Neuronal stem cell (in vitro differentiated cells): ENCODE measurements at regions not wholly inside any gene's neighbourhood (a gene's known extent, or its start where the extent isn't known, plus 50 kb on each side); places are given as distances from the start of the nearest gene placed in this dataset.

Experiments used
- DNase-seq: peaks from one replicate; pipeline ENCODE4 v3.0.0-alpha.2; 2013; ENCODE audit warnings: low spot score
- H2AFZ ChIP-seq: one replicate; pipeline ENCODE4 v1.6.1; 2013; ENCODE audit warnings: mild to moderate bottlenecking, low read length, inconsistent platforms
- H2AK5ac ChIP-seq: 2 replicates; pipeline ENCODE4 v1.6.1; 2013; ENCODE audit warnings: low read depth, mild to moderate bottlenecking, inconsistent platforms, low read length, moderate library complexity, mixed read lengths
- H2BK120ac ChIP-seq: 2 replicates; pipeline ENCODE4 v1.6.1; 2013; ENCODE audit warnings: low read depth, mild to moderate bottlenecking, inconsistent platforms, low read length, moderate library complexity, mixed read lengths
- H2BK12ac ChIP-seq: one replicate; pipeline ENCODE4 v1.6.1; 2013; ENCODE audit warnings: low read length, inconsistent platforms
- H2BK15ac ChIP-seq: 2 replicates; pipeline ENCODE4 v1.6.1; 2013; ENCODE audit warnings: mild to moderate bottlenecking, low read length, inconsistent platforms, mixed read lengths
- H2BK5ac ChIP-seq: one replicate; pipeline ENCODE4 v1.6.1; 2013; ENCODE audit warnings: inconsistent platforms, mild to moderate bottlenecking, low read length, moderate library complexity
- H3K14ac ChIP-seq: one replicate; pipeline ENCODE4 v1.6.1; 2013; ENCODE audit warnings: low read length, inconsistent platforms
- H3K18ac ChIP-seq: 2 replicates; pipeline ENCODE4 v1.6.1; 2013; ENCODE audit warnings: low read length, inconsistent platforms
- H3K23ac ChIP-seq: 2 replicates; pipeline ENCODE4 v1.6.1; 2013; ENCODE audit warnings: low read depth, mild to moderate bottlenecking, mixed read lengths, low read length, inconsistent platforms; ENCODE audit not compliant: poor library complexity
- H3K27ac ChIP-seq: replicated peaks from 3 replicates; pipeline ENCODE4 v1.5.1; 2013; ENCODE audit warnings: low read length, inconsistent platforms
- H3K27me3 ChIP-seq, 3 experiments: 2 replicates each; pipeline ENCODE4 v1.6.1; 2013; ENCODE audit warnings: low read length in 3 of 3, mild to moderate bottlenecking in 2 of 3, inconsistent platforms in 1 of 3, low read depth in 1 of 3, mixed read lengths in 1 of 3, moderate library complexity in 1 of 3; ENCODE audit not compliant: control insufficient read depth in 3 of 3, insufficient read depth in 3 of 3
- H3K36me3 ChIP-seq, 2 donors: replicated peaks in 1 of 2; 2 replicates each; pipeline ENCODE4 v1.6.1; 2013; ENCODE audit warnings: low read length in 2 of 2; ENCODE audit not compliant: control insufficient read depth in 2 of 2, insufficient read depth in 2 of 2
- H3K4ac ChIP-seq: 2 replicates; pipeline ENCODE4 v1.6.1; 2013; ENCODE audit warnings: inconsistent platforms, mild to moderate bottlenecking, low read length, moderate library complexity
- H3K4me1 ChIP-seq, 2 donors: 1 replicate in 1 of 2; 2 replicates in 1 of 2; pipeline ENCODE4 v1.6.1; 2013; ENCODE audit warnings: low read length in 2 of 2, low read depth in 1 of 2; ENCODE audit not compliant: control insufficient read depth in 2 of 2, insufficient read depth in 1 of 2
- H3K4me2 ChIP-seq: one replicate; pipeline ENCODE4 v1.6.1; 2013; ENCODE audit warnings: mild to moderate bottlenecking, low read length, inconsistent platforms; ENCODE audit not compliant: insufficient read depth, poor library complexity, severe bottlenecking
- H3K4me3 ChIP-seq, 2 donors: 2 replicates each; pipeline ENCODE4 v1.5.1; 2013; ENCODE audit warnings: low read length in 2 of 2, mild to moderate bottlenecking in 2 of 2, inconsistent platforms in 1 of 2, moderate library complexity in 1 of 2
- H3K79me1 ChIP-seq: one replicate; pipeline ENCODE4 v1.6.1; 2013; ENCODE audit warnings: low read depth, mild to moderate bottlenecking, inconsistent platforms, low read length, moderate library complexity
- H3K9ac ChIP-seq: one replicate; pipeline ENCODE4 v1.6.1; 2013; ENCODE audit warnings: mild to moderate bottlenecking, low read depth, low read length, inconsistent platforms; ENCODE audit not compliant: poor library complexity
- H3K9me3 ChIP-seq, 2 donors: replicated peaks in 1 of 2; 2 replicates each; pipeline versions ENCODE3 to v1.6.1; 2013; ENCODE audit warnings: low read length in 2 of 2, mild to moderate bottlenecking in 2 of 2, inconsistent platforms in 1 of 2, low read depth in 1 of 2, mixed read lengths in 1 of 2, moderate library complexity in 1 of 2; ENCODE audit not compliant: control insufficient read depth in 2 of 2, insufficient read depth in 1 of 2
- H4K8ac ChIP-seq: one replicate; pipeline ENCODE4 v1.6.1; 2013; ENCODE audit warnings: low read depth, mild to moderate bottlenecking, inconsistent platforms, low read length, moderate library complexity
- H4K91ac ChIP-seq: one replicate; pipeline ENCODE4 v1.6.1; 2013; ENCODE audit warnings: low read length, low read depth, mild to moderate bottlenecking, inconsistent platforms; ENCODE audit not compliant: poor library complexity
- WGBS, 2 donors: extraction: QIAGEN DNeasy Blood & Tissue Kit; methylation state at CpG; one replicate each; pipeline ENCODE4 v1.1.7; 2013; ENCODE audit warnings: missing lambda C conversion rate in 2 of 2, mixed read lengths in 1 of 2; ENCODE audit not compliant: insufficient read length in 2 of 2, insufficient replicate concordance in 1 of 2; ENCODE audit errors: extremely low coverage in 2 of 2; 5-methylcytosine and 5-hydroxymethylcytosine counted together

- no peak overlapping the region for H3K4me2 ChIP-seq
- H3K27ac ChIP-seq = no peak overlapping the region
- no peak overlapping the region for H3K14ac ChIP-seq
- H2AFZ ChIP-seq = no peak overlapping the region
- H3K9ac ChIP-seq = no peak overlapping the region
- H3K36me3 ChIP-seq = no peaks in the 10 kb centered on the region
- H2BK5ac ChIP-seq = no peak overlapping the region
- H4K91ac ChIP-seq = no peak overlapping the region
- no peak overlapping the region for H3K23ac ChIP-seq
- no peak overlapping the region for H3K4me3 ChIP-seq
- H4K8ac ChIP-seq = no peak overlapping the region
- no peak for DNase-seq
- no peak overlapping the region for H3K4ac ChIP-seq
- H2BK120ac ChIP-seq = no peak overlapping the region
- H2BK12ac ChIP-seq = no peak overlapping the region
- peaks cover 0 to 4% of the 10 kb centered on the region in 2 donors for H3K4me1 ChIP-seq
- no peaks in the 10 kb centered on the region for H3K9me3 ChIP-seq
- H2AK5ac ChIP-seq = no peak overlapping the region
- no peak overlapping the region for H2BK15ac ChIP-seq
- H3K79me1 ChIP-seq = no peaks in the 10 kb centered on the region
- H3K27me3 ChIP-seq = no peaks in the 10 kb centered on the region
- no peak overlapping the region for H3K18ac ChIP-seq
- no CpG with 5 or more reads among the region's 1 CpG for WGBS, 2 donors
These were observed 81.7 kb upstream of the DUSP10 start for GRCh38 chr1:221823561-221823960.

GRCh38 chr1:221823149-221823548 is 81.3 kb upstream of the DUSP10 start:
- no peak overlapping the region for H4K91ac ChIP-seq
- peaks cover 0 to 4% of the 10 kb centered on the region in 2 donors for H3K4me1 ChIP-seq
- no peaks in the 10 kb centered on the region for H3K27me3 ChIP-seq
- H3K4me3 ChIP-seq = no peak overlapping the region
- H3K27ac ChIP-seq = no peak overlapping the region
- H3K4ac ChIP-seq = no peak overlapping the region
- H2BK12ac ChIP-seq = no peak overlapping the region
- no peak overlapping the region for H3K14ac ChIP-seq
- H3K36me3 ChIP-seq = no peaks in the 10 kb centered on the region
- H2BK120ac ChIP-seq = no peak overlapping the region
- no peak overlapping the region for H2AK5ac ChIP-seq
- H3K18ac ChIP-seq = no peak overlapping the region
- H3K9me3 ChIP-seq = no peaks in the 10 kb centered on the region
- no peak overlapping the region for H3K9ac ChIP-seq
- H3K79me1 ChIP-seq = no peaks in the 10 kb centered on the region
- no peak overlapping the region for H3K23ac ChIP-seq
- WGBS, 2 donors = no CpG with 5 or more reads among the region's 4 CpGs
- no peak overlapping the region for H4K8ac ChIP-seq
- no peak overlapping the region for H2BK15ac ChIP-seq
- DNase-seq = no peak
- H2BK5ac ChIP-seq = no peak overlapping the region
- H2AFZ ChIP-seq = no peak overlapping the region
- no peak overlapping the region for H3K4me2 ChIP-seq

GRCh38 chr1:221822591-221822990 is 80.7 kb upstream of the DUSP10 start:
- Histone ChIP-seq H3K4me2 (no peak overlapping the region), H2BK120ac (no peak overlapping the region), H3K36me3 (no peaks in the 10 kb centered on the region), H3K27me3 (no peaks in the 10 kb centered on the region), H2BK12ac (no peak overlapping the region), H2AK5ac (no peak overlapping the region), H2BK5ac (no peak overlapping the region), H3K9me3 (no peaks in the 10 kb centered on the region), H3K4me1 (peaks cover 0 to 4% of the 10 kb centered on the region in 2 donors), H4K91ac (no peak overlapping the region), H2AFZ (no peak overlapping the region), H3K4ac (no peak overlapping the region), H3K79me1 (no peaks in the 10 kb centered on the region), H3K9ac (no peak overlapping the region), H3K14ac (no peak overlapping the region), H3K27ac (no peak overlapping the region), H3K18ac (no peak overlapping the region), H4K8ac (no peak overlapping the region), H2BK15ac (no peak overlapping the region), H3K23ac (no peak overlapping the region), H3K4me3 (no peak overlapping the region)
- DNase-seq = no peak
- WGBS, 2 donors = no CpG with 5 or more reads among the region's 3 CpGs

GRCh38 chr1:221816899-221817298 is 75.0 kb upstream of the DUSP10 start:
- Histone ChIP-seq H3K4me2 (no peak overlapping the region), H3K23ac (no peak overlapping the region), H3K79me1 (no peaks in the 10 kb centered on the region), H3K14ac (no peak overlapping the region), H3K9me3 (no peaks in the 10 kb centered on the region), H3K4me1 (peaks cover 0 to 1% of the 10 kb centered on the region in 2 donors), H2BK15ac (no peak overlapping the region), H3K27ac (no peak overlapping the region), H2AFZ (no peak overlapping the region), H3K27me3 (no peaks in the 10 kb centered on the region), H2AK5ac (no peak overlapping the region), H2BK120ac (no peak overlapping the region), H3K36me3 (no peaks in the 10 kb centered on the region), H4K91ac (no peak overlapping the region), H2BK12ac (no peak overlapping the region), H2BK5ac (no peak overlapping the region), H3K4me3 (no peak overlapping the region), H3K4ac (no peak overlapping the region), H3K9ac (no peak overlapping the region), H4K8ac (no peak overlapping the region), H3K18ac (no peak overlapping the region)
- DNase-seq = no peak
- WGBS, 2 donors = no CpG with 5 or more reads among the region's 3 CpGs
